ENCODE measurements at regions not wholly inside any gene's neighbourhood (a gene's known extent, or its start where the extent isn't known, plus 50 kb on each side); places are given as distances from the start of the nearest gene placed in this dataset.
A peak's percentile ranks its signal among the peaks of the same experiment; 100 is the strongest.

- H3K4me3 ChIP-seq (ENCODE audit: low read depth, low read length), result no peak overlapping the region
- TF ChIP-seq CTCF (IDR thresholded peaks at IDR 0.05; ENCODE audit: low read depth, low read length), result no peak
Measured at GRCh38 chr3:190194506-190194905, 73.8 kb upstream of the P3H2 start.

DNA sequence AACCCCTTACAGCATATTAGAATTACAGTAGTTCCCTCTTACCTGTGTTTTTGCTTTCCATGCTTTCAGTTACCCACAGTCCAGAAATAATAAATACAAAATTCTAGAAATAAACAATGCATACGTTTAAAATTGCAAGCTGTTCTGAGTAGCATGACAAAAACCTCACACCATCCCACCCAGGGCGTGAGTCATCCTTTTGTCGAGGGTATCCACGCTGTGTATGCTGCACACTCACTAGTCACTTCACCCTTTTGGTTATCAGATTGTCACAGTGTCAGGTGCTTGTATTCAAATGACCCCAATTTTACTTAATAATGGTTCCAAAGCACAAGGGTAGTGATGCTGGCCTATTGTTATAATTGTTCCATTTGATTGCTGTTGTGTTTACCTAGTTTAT lies 72.5 kb upstream of the P3H2 start:
- no peak overlapping the region for H3K4me3 ChIP-seq (ENCODE audit: low read depth, low read length)
- TF ChIP-seq CTCF (IDR thresholded peaks at IDR 0.05; ENCODE audit: low read depth, low read length), result no peak

GRCh38 chr3:190192739-190193138 lies 72.0 kb upstream of the P3H2 start:
- H3K4me3 ChIP-seq (ENCODE audit: low read depth, low read length), result no peak overlapping the region

GRCh38 chr3:190192087-190192486 lies 71.4 kb upstream of the P3H2 start:
- no peak overlapping the region for H3K4me3 ChIP-seq (ENCODE audit: low read depth, low read length)
- TF ChIP-seq CTCF (IDR thresholded peaks at IDR 0.05; ENCODE audit: low read depth, low read length), result no peak

More at GRCh38 chr3:190192739-190193138, 72.0 kb upstream of the P3H2 start:
- no peak for TF ChIP-seq CTCF (IDR thresholded peaks at IDR 0.05; ENCODE audit: low read depth, low read length)

- H3K4me3 ChIP-seq (ENCODE audit: low read depth, low read length), result no peak overlapping the region
- TF ChIP-seq CTCF (IDR thresholded peaks at IDR 0.05; ENCODE audit: low read depth, low read length), result no peak
Measured at GRCh38 chr3:190188197-190188596, 67.5 kb upstream of the P3H2 start.

GRCh38 chr3:190183121-190183520 lies 62.4 kb upstream of the P3H2 start:
- peak overlapping the region; percentile 35; the same call in 1 of the 2 replicates for H3K4me3 ChIP-seq (ENCODE audit: low read depth, low read length)
- no peak for TF ChIP-seq CTCF (IDR thresholded peaks at IDR 0.05; ENCODE audit: low read depth, low read length)

DNA sequence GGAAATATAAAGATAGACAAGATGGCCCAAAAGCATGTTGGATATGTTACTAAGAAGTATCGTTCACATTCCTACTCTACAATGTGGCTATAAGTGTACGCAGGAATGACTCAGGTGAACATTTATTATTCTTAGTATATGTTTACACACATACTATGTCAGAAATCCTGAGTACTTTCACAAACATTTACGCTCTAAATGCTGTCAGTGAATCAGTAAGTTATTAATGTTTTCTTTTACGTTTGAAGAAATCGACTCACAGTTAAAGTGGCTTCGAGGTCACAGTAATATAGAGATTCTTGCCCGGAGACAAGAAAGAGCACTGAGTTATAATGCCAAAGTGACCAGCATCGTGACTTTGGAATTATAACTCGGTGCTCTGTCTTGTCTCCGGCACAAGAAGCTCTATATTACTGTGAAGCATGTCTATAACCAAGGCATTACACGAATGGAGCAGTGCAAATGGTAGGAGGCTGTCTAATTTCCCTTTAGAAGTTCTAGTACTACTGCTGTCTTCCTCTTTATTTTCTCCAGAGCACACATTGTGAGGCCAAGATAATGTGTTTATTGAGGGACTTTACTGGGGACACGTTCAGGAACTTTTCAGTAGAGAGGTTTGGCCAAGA lies 61.8 kb upstream of the P3H2 start:
- peak overlapping the region; percentile 35 for H3K4me3 ChIP-seq (ENCODE audit: low read depth, low read length)
- TF ChIP-seq CTCF (IDR thresholded peaks at IDR 0.05; ENCODE audit: low read depth, low read length), result no peak
